Spinal cord (tissue), 9 donors: ENCODE measurements at regions not wholly inside any gene's neighbourhood (a gene's known extent, or its start where the extent isn't known, plus 50 kb on each side); places are given as distances from the start of the nearest gene placed in this dataset.
"Not testable (repeated sequence)": the region's sequence is repeated elsewhere in the genome, so short reads cannot be mapped to it uniquely, and the experiment has no call there.

Experiments
- DNase-seq, 6 donors: peaks; one replicate each; pipeline versions ENCODE4 v3.0.0 to v3.0.0-alpha.2; 2013 to 2015; ENCODE audit warnings: low spot score in 6 of 6, low read depth in 4 of 6
- H3K27ac ChIP-seq: one replicate; pipeline ENCODE4 v1.5.1; 2013; ENCODE audit warnings: low read depth, low read length, control low read depth
- H3K27me3 ChIP-seq: one replicate; pipeline ENCODE4 v1.6.1; 2013; ENCODE audit warnings: low read length; ENCODE audit not compliant: control insufficient read depth, insufficient read depth
- H3K36me3 ChIP-seq: one replicate; pipeline ENCODE4 v1.6.1; 2013; ENCODE audit warnings: low read length; ENCODE audit not compliant: control insufficient read depth, insufficient read depth
- H3K4me1 ChIP-seq: one replicate; pipeline ENCODE4 v1.6.1; 2013; ENCODE audit warnings: low read length; ENCODE audit not compliant: control insufficient read depth, insufficient read depth
- H3K4me3 ChIP-seq: one replicate; pipeline ENCODE4 v1.5.1; 2013; ENCODE audit warnings: low read depth, low read length, control low read depth
- H3K9me3 ChIP-seq: one replicate; pipeline ENCODE4 v1.6.1; 2013; ENCODE audit warnings: low read length; ENCODE audit not compliant: control insufficient read depth, insufficient read depth
- WGBS: methylation state at CpG from one replicate; pipeline ENCODE4 v1.1.5; 2013; ENCODE audit warnings: missing lambda C conversion rate; ENCODE audit not compliant: insufficient coverage; 5-methylcytosine and 5-hydroxymethylcytosine counted together
- donor health status: healthy.

GRCh38 chr2:89000235-89000634, 308.8 kb downstream of the RPIA start:
- DNase-seq, result no peak
- H3K27me3 ChIP-seq, result no peaks in the 10 kb centered on the region
- WGBS, result 90% methylated on average over 2 of the region's 5 CpGs
- H3K36me3 ChIP-seq, result no peaks in the 10 kb centered on the region
- H3K27ac ChIP-seq, result no peak overlapping the region
- no peaks in the 10 kb centered on the region for H3K9me3 ChIP-seq
- no peaks in the 10 kb centered on the region for H3K4me1 ChIP-seq
- H3K4me3 ChIP-seq, result no peak overlapping the region

GRCh38 chr2:89004238-89004637, 312.8 kb downstream of the RPIA start:
- H3K27me3 ChIP-seq, H3K4me3 ChIP-seq, H3K36me3 ChIP-seq, H3K27ac ChIP-seq, DNase-seq, H3K4me1 ChIP-seq, H3K9me3 ChIP-seq: not testable (repeated sequence)
- 50% methylated on average over 1 of the region's 1 CpG for WGBS

GRCh38 chr2:89020566-89020965, 329.1 kb downstream of the RPIA start:
- H3K9me3 ChIP-seq, H3K4me1 ChIP-seq, H3K36me3 ChIP-seq, DNase-seq, H3K27me3 ChIP-seq, H3K4me3 ChIP-seq, H3K27ac ChIP-seq: not testable (repeated sequence)
- no CpG with 5 or more reads among the region's 4 CpGs for WGBS

GRCh38 chr2:89026296-89026695, 334.8 kb downstream of the RPIA start:
- not testable (repeated sequence) for H3K9me3 ChIP-seq, H3K4me3 ChIP-seq, H3K27ac ChIP-seq, H3K27me3 ChIP-seq, H3K36me3 ChIP-seq, DNase-seq, H3K4me1 ChIP-seq
- no CpG with 5 or more reads among the region's 2 CpGs for WGBS

- H3K27ac ChIP-seq, H3K4me3 ChIP-seq, H3K36me3 ChIP-seq, H3K27me3 ChIP-seq, DNase-seq, H3K4me1 ChIP-seq, H3K9me3 ChIP-seq: not testable (repeated sequence)
- no CpG with 5 or more reads among the region's 2 CpGs for WGBS
These were observed 335.6 kb downstream of the RPIA start for GRCh38 chr2:89027115-89027514.

- no CpG with 5 or more reads among the region's 1 CpG for WGBS
These were observed 336.1 kb downstream of the RPIA start for GRCh38 chr2:89027536-89027935.

GRCh38 chr2:89029257-89029656, 337.8 kb downstream of the RPIA start:
- not testable (repeated sequence) for H3K9me3 ChIP-seq, H3K27ac ChIP-seq, DNase-seq, H3K27me3 ChIP-seq, H3K36me3 ChIP-seq, H3K4me3 ChIP-seq, H3K4me1 ChIP-seq
- no CpG with 5 or more reads among the region's 4 CpGs for WGBS

More at GRCh38 chr2:89027536-89027935, 336.1 kb downstream of the RPIA start:
- H3K27ac ChIP-seq, H3K4me1 ChIP-seq, H3K36me3 ChIP-seq, H3K9me3 ChIP-seq, H3K27me3 ChIP-seq, H3K4me3 ChIP-seq, DNase-seq: not testable (repeated sequence)

- peak in 4 of 6 donors; percentile 5 to 67 (median 24) for DNase-seq
These were observed 356.9 kb downstream of the RPIA start for GRCh38 chr2:89048138-89049066.

GRCh38 chr2:89058616-89059015, 367.1 kb downstream of the RPIA start:
- H3K4me3 ChIP-seq, DNase-seq, H3K27ac ChIP-seq, H3K36me3 ChIP-seq, H3K27me3 ChIP-seq, H3K9me3 ChIP-seq, H3K4me1 ChIP-seq: not testable (repeated sequence)
- WGBS, result no CpG with 5 or more reads among the region's 4 CpGs

More at GRCh38 chr2:89048138-89049066, 356.9 kb downstream of the RPIA start:
- H3K27ac ChIP-seq, H3K4me1 ChIP-seq, H3K4me3 ChIP-seq, H3K27me3 ChIP-seq, H3K36me3 ChIP-seq, H3K9me3 ChIP-seq: not testable (repeated sequence)
- WGBS, result no CpG with 5 or more reads among the region's 3 CpGs

GRCh38 chr2:89061174-89061573, 369.7 kb downstream of the RPIA start:
- no CpG with 5 or more reads among the region's 1 CpG for WGBS

More at GRCh38 chr2:89061174-89061573, 369.7 kb downstream of the RPIA start:
- not testable (repeated sequence) for H3K9me3 ChIP-seq, DNase-seq, H3K36me3 ChIP-seq, H3K27me3 ChIP-seq, H3K4me3 ChIP-seq, H3K4me1 ChIP-seq, H3K27ac ChIP-seq
